Keratinocyte (primary cell): ENCODE measurements at regions not wholly inside any gene's neighbourhood (a gene's known extent, or its start where the extent isn't known, plus 50 kb on each side); places are given as distances from the start of the nearest gene placed in this dataset.

Experiments used
- DNase-seq: peaks from one replicate; pipeline ENCODE4 v3.0.0-alpha.2; 2011; ENCODE audit warnings: low read depth, missing footprints, low spot score
- FAIRE-seq: peaks from 2 replicates; lab custom pipeline; 2011; peaks lifted over from hg19 to GRCh38; lab: Jason Lieb, UNC
- H2AFZ ChIP-seq: 2 replicates; pipeline ENCODE4 v1.6.0; 2012; ENCODE audit warnings: low read length, control low read depth, inconsistent platforms; ENCODE audit not compliant: control insufficient read depth
- H3K27ac ChIP-seq: 2 replicates; pipeline ENCODE4 v1.5.1; 2011; ENCODE audit warnings: low read length; ENCODE audit not compliant: control insufficient read depth, insufficient read depth
- H3K27me3 ChIP-seq: 3 replicates; pipeline ENCODE4 v1.6.0; 2011; ENCODE audit warnings: low read length; ENCODE audit not compliant: control insufficient read depth, insufficient read depth; ENCODE audit errors: extremely low read depth
- H3K36me3 ChIP-seq, 2 experiments: 2 replicates in 1 of 2; 3 replicates in 1 of 2; pipeline ENCODE4 v1.5.1; 2011; ENCODE audit warnings: low read length in 2 of 2, mild to moderate bottlenecking in 1 of 2; ENCODE audit not compliant: control insufficient read depth in 2 of 2, insufficient read depth in 2 of 2; ENCODE audit errors: extremely low read depth in 1 of 2
- H3K4me1 ChIP-seq: 3 replicates; pipeline ENCODE4 v1.5.1; 2011; ENCODE audit warnings: low read length; ENCODE audit not compliant: control insufficient read depth, insufficient read depth; ENCODE audit errors: extremely low read depth
- H3K4me2 ChIP-seq: 3 replicates; pipeline ENCODE4 v1.6.0; 2011; ENCODE audit warnings: low read depth, low read length; ENCODE audit not compliant: control insufficient read depth, insufficient read depth; ENCODE audit errors: extremely low read depth
- H3K4me3 ChIP-seq, 3 experiments: fragments of 200-600 bp in 1 of 3; sonication (generic) in 1 of 3; 2 replicates in 2 of 3; 3 replicates in 1 of 3; pipeline ENCODE4 v1.5.1; 2011 to 2016; ENCODE audit warnings: low read length in 3 of 3, mild to moderate bottlenecking in 3 of 3, control low read depth in 2 of 3, inconsistent platforms in 1 of 3, low read depth in 1 of 3, mixed read lengths in 1 of 3, mixed run types in 1 of 3, moderate library complexity in 1 of 3; ENCODE audit not compliant: control insufficient read depth in 2 of 3, insufficient read depth in 2 of 3; ENCODE audit errors: extremely low read depth in 1 of 3
- H3K79me2 ChIP-seq: 2 replicates; pipeline ENCODE4 v1.6.0; 2012; ENCODE audit warnings: low read length; ENCODE audit not compliant: control insufficient read depth, insufficient read depth
- H3K9ac ChIP-seq: 3 replicates; pipeline ENCODE4 v1.6.0; 2011; ENCODE audit warnings: low read length; ENCODE audit not compliant: control insufficient read depth, insufficient read depth; ENCODE audit errors: extremely low read depth
- H3K9me1 ChIP-seq: 3 replicates; pipeline ENCODE4 v1.6.0; 2011; ENCODE audit warnings: low read length; ENCODE audit not compliant: control insufficient read depth, insufficient read depth; ENCODE audit errors: extremely low read depth
- H3K9me3 ChIP-seq: 2 replicates; pipeline ENCODE4 v1.5.1; 2012; ENCODE audit warnings: low read depth, low read length; ENCODE audit not compliant: control insufficient read depth
- H4K20me1 ChIP-seq: 3 replicates; pipeline ENCODE4 v1.6.0; 2011; ENCODE audit warnings: low read length; ENCODE audit not compliant: control insufficient read depth, insufficient read depth; ENCODE audit errors: extremely low read depth
- EZH2 ChIP-seq: IDR thresholded peaks from one replicate; pipeline ENCODE4 v1.6.1; 2012; ENCODE audit warnings: inconsistent platforms, mild to moderate bottlenecking, low read length, moderate library complexity
- dilution Hi-C: fragments of 300-500 bp; cut with MboI; formaldehyde crosslinking; loops from one replicate; pipeline ENCODE4 v1.7.0; 2020; ENCODE audit warnings: low sequenced_read_pairs; ENCODE audit not compliant: extremely low pct_ligation_motif_present
- TF ChIP-seq, protein P1 (sequence below), 3 experiments: IDR thresholded peaks in 1 of 3; conservative IDR thresholded peaks in 1 of 3; optimal IDR thresholded peaks in 1 of 3; 2 replicates in 2 of 3; 3 replicates in 1 of 3; pipeline versions ENCODE3 to v1.5.1; 2011; ENCODE audit warnings: low read length in 3 of 3, mild to moderate bottlenecking in 3 of 3, moderate library complexity in 2 of 3, control low read depth in 1 of 3, inconsistent platforms in 1 of 3; ENCODE audit not compliant: insufficient read depth in 2 of 3; ENCODE audit errors: extremely low read depth in 1 of 3

- no peak for DNase-seq
Measured at GRCh38 chr18:24672165-24672941, 211.9 kb downstream of the HRH4 start.

GRCh38 chr18:24674200-24674599 is 213.8 kb downstream of the HRH4 start:
- DNase-seq (no peak), FAIRE-seq (no peak)

More at GRCh38 chr18:24672165-24672941, 211.9 kb downstream of the HRH4 start:
- H3K9me3 ChIP-seq, result no peaks in the 10 kb centered on the region
- TF ChIP-seq, protein P1, sequence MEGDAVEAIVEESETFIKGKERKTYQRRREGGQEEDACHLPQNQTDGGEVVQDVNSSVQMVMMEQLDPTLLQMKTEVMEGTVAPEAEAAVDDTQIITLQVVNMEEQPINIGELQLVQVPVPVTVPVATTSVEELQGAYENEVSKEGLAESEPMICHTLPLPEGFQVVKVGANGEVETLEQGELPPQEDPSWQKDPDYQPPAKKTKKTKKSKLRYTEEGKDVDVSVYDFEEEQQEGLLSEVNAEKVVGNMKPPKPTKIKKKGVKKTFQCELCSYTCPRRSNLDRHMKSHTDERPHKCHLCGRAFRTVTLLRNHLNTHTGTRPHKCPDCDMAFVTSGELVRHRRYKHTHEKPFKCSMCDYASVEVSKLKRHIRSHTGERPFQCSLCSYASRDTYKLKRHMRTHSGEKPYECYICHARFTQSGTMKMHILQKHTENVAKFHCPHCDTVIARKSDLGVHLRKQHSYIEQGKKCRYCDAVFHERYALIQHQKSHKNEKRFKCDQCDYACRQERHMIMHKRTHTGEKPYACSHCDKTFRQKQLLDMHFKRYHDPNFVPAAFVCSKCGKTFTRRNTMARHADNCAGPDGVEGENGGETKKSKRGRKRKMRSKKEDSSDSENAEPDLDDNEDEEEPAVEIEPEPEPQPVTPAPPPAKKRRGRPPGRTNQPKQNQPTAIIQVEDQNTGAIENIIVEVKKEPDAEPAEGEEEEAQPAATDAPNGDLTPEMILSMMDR (optimal IDR thresholded peaks at IDR 0.05 in 1 of 3, IDR thresholded peaks at IDR 0.05 in 1 of 3, conservative IDR thresholded peaks at IDR 0.05 in 1 of 3; ENCODE audit: extremely low read depth in 1 of 3, insufficient read depth in 2 of 3, low read length in 3 of 3), result peak in 1 of 3 experiments; percentile 41
- no peak for TF ChIP-seq EZH2
- dilution Hi-C loops, result no loop called here
- H3K9ac ChIP-seq, result no peak overlapping the region
- no peaks in the 10 kb centered on the region for H3K4me1 ChIP-seq
- FAIRE-seq, result no peak
- H2AFZ ChIP-seq, result no peak overlapping the region
- H3K4me3 ChIP-seq, result no peak overlapping the region
- no peak overlapping the region for H3K4me2 ChIP-seq
- no peak overlapping the region for H3K27ac ChIP-seq
- H3K36me3 ChIP-seq, result no peaks in the 10 kb centered on the region
- H3K9me1 ChIP-seq, result no peaks in the 10 kb centered on the region
- H3K27me3 ChIP-seq, result peaks cover 3% of the 10 kb centered on the region
- H4K20me1 ChIP-seq, result no peaks in the 10 kb centered on the region
- no peaks in the 10 kb centered on the region for H3K79me2 ChIP-seq

More at GRCh38 chr18:24674200-24674599, 213.8 kb downstream of the HRH4 start:
- no peak overlapping the region for H3K4me2 ChIP-seq
- no peaks in the 10 kb centered on the region for H3K9me1 ChIP-seq
- dilution Hi-C loops, result no loop called here
- no peaks in the 10 kb centered on the region for H4K20me1 ChIP-seq
- H3K4me1 ChIP-seq, result no peaks in the 10 kb centered on the region
- no peaks in the 10 kb centered on the region for H3K36me3 ChIP-seq
- no peak overlapping the region for H3K4me3 ChIP-seq
- no peak for TF ChIP-seq EZH2
- TF ChIP-seq, protein P1 (optimal IDR thresholded peaks at IDR 0.05 in 1 of 3, IDR thresholded peaks at IDR 0.05 in 1 of 3, conservative IDR thresholded peaks at IDR 0.05 in 1 of 3; ENCODE audit: extremely low read depth in 1 of 3, insufficient read depth in 2 of 3, low read length in 3 of 3), result no peak
- no peak overlapping the region for H3K27ac ChIP-seq
- no peaks in the 10 kb centered on the region for H3K79me2 ChIP-seq
- no peak overlapping the region for H3K9ac ChIP-seq
- H2AFZ ChIP-seq, result no peak overlapping the region
- peaks cover 3% of the 10 kb centered on the region for H3K27me3 ChIP-seq
- no peaks in the 10 kb centered on the region for H3K9me3 ChIP-seq
